Adrenal gland (tissue), 9 donors: ENCODE measurements at regions not wholly inside any gene's neighbourhood (a gene's known extent, or its start where the extent isn't known, plus 50 kb on each side); places are given as distances from the start of the nearest gene placed in this dataset.

Source experiments
- DNase-seq, 7 donors: peaks; one replicate each; pipeline ENCODE4 v3.0.0-alpha.2; 2019 to 2020
- H3K27ac ChIP-seq, 5 donors: fragments of 200-600 bp; sonication (generic) in 4 of 5; 1 replicate in 3 of 5; 2 replicates in 2 of 5; pipeline versions ENCODE4 v1.5.1 to v1.8.0; 2016 to 2020; ENCODE audit warnings: mild to moderate bottlenecking in 1 of 5
- H3K27me3 ChIP-seq: fragments of 200-600 bp; 2 replicates; pipeline ENCODE4 v1.8.0; 2021
- H3K36me3 ChIP-seq, 2 donors: fragments of 200-600 bp; replicated peaks in 1 of 2; 1 replicate in 1 of 2; 2 replicates in 1 of 2; pipeline versions ENCODE4 v1.5.1 to v1.8.0; 2018 to 2022
- H3K4me1 ChIP-seq, 2 donors: fragments of 200-600 bp; replicated peaks in 1 of 2; 1 replicate in 1 of 2; 2 replicates in 1 of 2; pipeline versions ENCODE4 v1.5.1 to v1.8.0; 2018 to 2021
- H3K4me3 ChIP-seq, 4 donors: fragments of 200-600 bp; sonication (generic) in 3 of 4; one replicate each; pipeline ENCODE4 v1.5.1; 2016 to 2018
- H3K9me3 ChIP-seq, 3 donors: fragments of 200-600 bp; sonication (generic) in 1 of 3; replicated peaks in 1 of 3; 1 replicate in 2 of 3; 2 replicates in 1 of 3; pipeline versions ENCODE4 v1.5.1 to v1.8.0; 2016 to 2021
- POLR2A ChIP-seq, 2 donors: fragments of 450-650 bp; IDR thresholded peaks; one replicate each; pipeline ENCODE4 v1.6.1; 2017; ENCODE audit warnings: antibody characterized with exemption in 2 of 2, mild to moderate bottlenecking in 2 of 2, moderate library complexity in 1 of 2
- WGBS, 4 donors: extraction: QIAGEN DNeasy Blood & Tissue Kit in 2 of 4; methylation state at CpG; one replicate each; pipeline versions ENCODE4 v1.1.5 to v1.1.7; 2013 to 2017; 5-methylcytosine and 5-hydroxymethylcytosine counted together
- intact Hi-C, 2 donors: fragments of 100-400 bp; cut with DNase I; formaldehyde crosslinking; loops; one replicate each; pipeline versions ENCODE4 v1.14.1 to v1.15.0; 2022 to 2023
- TF ChIP-seq, protein P1 (sequence below), 6 experiments: fragments of 450-650 bp in 4 of 6; fragments of 200-600 bp in 2 of 6; sonication (generic) in 1 of 6; IDR thresholded peaks; 1 replicate in 5 of 6; 2 replicates in 1 of 6; pipeline versions ENCODE4 v1.5.1 to v1.8.0; 2016 to 2021; ENCODE audit warnings: antibody characterized with exemption in 6 of 6, mild to moderate bottlenecking in 2 of 6, moderate library complexity in 1 of 6
- donor health status: healthy with polysubstance abuse.
- donor health status: Bipolar disorder and iron deficiency.
- donor health status: DM: yes; HTN: yes; CAD: no.
- donor health status: DM: no; HTN: no; CAD: no.
- donor health status: DM: no; HTN: no; CAD: no.

DNA sequence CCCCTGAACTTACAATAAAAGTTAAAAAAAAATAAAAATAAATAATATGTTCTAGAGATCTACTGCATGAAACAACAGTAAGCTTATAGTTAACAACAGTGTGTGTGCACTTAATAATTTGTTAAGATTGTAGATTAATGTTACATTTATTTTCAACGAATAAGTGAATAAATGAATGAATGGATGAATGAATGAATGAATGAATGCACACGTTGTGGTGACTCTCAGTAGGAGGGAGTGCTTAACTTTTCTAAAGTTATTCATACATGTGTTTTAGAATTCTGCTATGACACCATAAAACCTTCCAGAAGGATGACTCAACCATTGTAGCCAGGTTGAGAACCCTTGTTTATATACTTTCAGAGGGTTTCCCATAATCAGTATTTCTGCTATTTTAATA lies 1269.4 kb upstream of the CDH6 start:
- H3K4me3 ChIP-seq, result no peak overlapping the region
- no peaks in the 10 kb centered on the region for H3K36me3 ChIP-seq
- 49 to 65% (median 55%) methylated on average over 2 of the region's 2 CpGs for WGBS, 4 donors
- DNase-seq, result no peak
- H3K9me3 ChIP-seq, result no peaks in the 10 kb centered on the region
- no peak for TF ChIP-seq POLR2A (IDR thresholded peaks at IDR 0.05)
- TF ChIP-seq, protein P1, sequence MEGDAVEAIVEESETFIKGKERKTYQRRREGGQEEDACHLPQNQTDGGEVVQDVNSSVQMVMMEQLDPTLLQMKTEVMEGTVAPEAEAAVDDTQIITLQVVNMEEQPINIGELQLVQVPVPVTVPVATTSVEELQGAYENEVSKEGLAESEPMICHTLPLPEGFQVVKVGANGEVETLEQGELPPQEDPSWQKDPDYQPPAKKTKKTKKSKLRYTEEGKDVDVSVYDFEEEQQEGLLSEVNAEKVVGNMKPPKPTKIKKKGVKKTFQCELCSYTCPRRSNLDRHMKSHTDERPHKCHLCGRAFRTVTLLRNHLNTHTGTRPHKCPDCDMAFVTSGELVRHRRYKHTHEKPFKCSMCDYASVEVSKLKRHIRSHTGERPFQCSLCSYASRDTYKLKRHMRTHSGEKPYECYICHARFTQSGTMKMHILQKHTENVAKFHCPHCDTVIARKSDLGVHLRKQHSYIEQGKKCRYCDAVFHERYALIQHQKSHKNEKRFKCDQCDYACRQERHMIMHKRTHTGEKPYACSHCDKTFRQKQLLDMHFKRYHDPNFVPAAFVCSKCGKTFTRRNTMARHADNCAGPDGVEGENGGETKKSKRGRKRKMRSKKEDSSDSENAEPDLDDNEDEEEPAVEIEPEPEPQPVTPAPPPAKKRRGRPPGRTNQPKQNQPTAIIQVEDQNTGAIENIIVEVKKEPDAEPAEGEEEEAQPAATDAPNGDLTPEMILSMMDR (IDR thresholded peaks at IDR 0.05), result no peak
- no peaks in the 10 kb centered on the region for H3K27me3 ChIP-seq
- intact Hi-C loops, result no loop called here
- H3K4me1 ChIP-seq, result no peaks in the 10 kb centered on the region
- H3K27ac ChIP-seq, result no peak overlapping the region

- no peak for DNase-seq
- H3K27ac ChIP-seq, result no peak overlapping the region
- H3K36me3 ChIP-seq, result no peaks in the 10 kb centered on the region
- H3K9me3 ChIP-seq, result no peaks in the 10 kb centered on the region
- no peaks in the 10 kb centered on the region for H3K4me1 ChIP-seq
- intact Hi-C loops, result no loop called here
- WGBS, 4 donors, result 85 to 88% (median 86%) methylated on average over 15 of the region's 15 CpGs
- TF ChIP-seq, protein P1 (IDR thresholded peaks at IDR 0.05), result no peak
- no peak for TF ChIP-seq POLR2A (IDR thresholded peaks at IDR 0.05)
- no peaks in the 10 kb centered on the region for H3K27me3 ChIP-seq
- H3K4me3 ChIP-seq, result no peak overlapping the region
Observed at GRCh38 chr5:29905626-29906353, 1287.7 kb upstream of the CDH6 start.

DNA sequence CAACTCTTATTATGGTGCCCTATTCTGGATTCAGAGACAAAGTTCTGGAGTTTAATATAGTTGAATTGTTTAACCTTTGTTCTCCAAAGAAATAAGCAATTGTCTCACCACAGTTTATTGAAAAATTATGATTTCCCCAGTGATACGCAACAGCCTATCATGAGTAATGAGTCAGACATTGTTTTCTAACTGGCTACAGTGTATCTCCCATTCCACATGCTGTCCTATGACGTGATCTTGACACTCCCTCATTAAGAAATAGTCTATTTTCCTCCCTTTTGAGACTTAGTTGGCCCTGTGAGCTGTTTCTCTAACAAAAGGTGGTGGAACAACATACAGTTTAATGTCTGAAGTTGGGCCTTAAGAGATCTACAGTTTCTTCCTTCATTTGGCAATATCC lies 1290.6 kb upstream of the CDH6 start:
- H3K9me3 ChIP-seq, result no peaks in the 10 kb centered on the region
- H3K27ac ChIP-seq, result no peak overlapping the region
- 57 to 73% (median 66%) methylated on average over 2 of the region's 2 CpGs for WGBS, 4 donors
- no peaks in the 10 kb centered on the region for H3K4me1 ChIP-seq
- H3K4me3 ChIP-seq, result no peak overlapping the region
- H3K27me3 ChIP-seq, result no peaks in the 10 kb centered on the region
- DNase-seq, result no peak
- H3K36me3 ChIP-seq, result no peaks in the 10 kb centered on the region
- intact Hi-C loops, result no loop called here
- TF ChIP-seq POLR2A (IDR thresholded peaks at IDR 0.05), result no peak
- TF ChIP-seq, protein P1 (IDR thresholded peaks at IDR 0.05), result no peak

DNA sequence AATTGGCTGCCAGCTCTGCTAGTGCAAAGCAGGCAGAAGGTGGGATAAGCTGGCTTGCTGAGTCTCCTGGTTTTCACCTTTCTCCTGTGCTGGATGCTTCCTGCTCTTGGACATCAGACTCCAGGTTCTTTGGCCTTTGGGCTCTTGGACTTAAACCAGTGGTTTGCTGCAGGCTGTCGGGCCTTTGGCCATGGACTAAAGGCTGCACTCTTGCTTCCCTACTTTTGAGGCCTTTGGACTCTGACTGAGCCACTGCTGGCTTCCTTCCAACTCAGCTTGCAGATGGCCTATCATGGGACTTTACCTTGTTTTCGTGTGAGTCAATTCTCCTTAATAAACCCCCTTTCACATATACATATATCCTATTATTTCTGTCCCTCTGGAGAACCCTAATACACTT lies 1293.9 kb upstream of the CDH6 start:
- no peaks in the 10 kb centered on the region for H3K4me1 ChIP-seq
- no peaks in the 10 kb centered on the region for H3K36me3 ChIP-seq
- no peaks in the 10 kb centered on the region for H3K27me3 ChIP-seq
- intact Hi-C loops, result no loop called here
- 49 to 65% (median 54%) methylated on average over 2 of the region's 2 CpGs for WGBS, 4 donors
- H3K9me3 ChIP-seq, result no peaks in the 10 kb centered on the region
- no peak overlapping the region for H3K4me3 ChIP-seq
- H3K27ac ChIP-seq, result no peak overlapping the region
- DNase-seq, result no peak
- no peak for TF ChIP-seq POLR2A (IDR thresholded peaks at IDR 0.05)
- TF ChIP-seq, protein P1 (IDR thresholded peaks at IDR 0.05), result no peak
